ENCODE measurements at regions not wholly inside any gene's neighbourhood (a gene's known extent, or its start where the extent isn't known, plus 50 kb on each side); places are given as distances from the start of the nearest gene placed in this dataset.
"Not testable (repeated sequence)": the region's sequence is repeated elsewhere in the genome, so short reads cannot be mapped to it uniquely, and the experiment has no call there.

- ATAC-seq: peak; percentile 69
- H3K79me2 ChIP-seq (ENCODE audit: control insufficient read depth, insufficient read depth, low read length); intact Hi-C loops (cut with micrococcal nuclease; ENCODE audit: unreplicated experiment): not testable (repeated sequence)
Observed at GRCh38 chrX:3824008-3824407, 110.6 kb upstream of the PRKX start.

GRCh38 chrX:3820167-3820566 lies 106.7 kb upstream of the PRKX start:
- 85% methylated on average over 4 of the region's 4 CpGs for WGBS (ENCODE audit: insufficient coverage, insufficient replicate concordance, low lambda C conversion rate, missing lambda C conversion rate)
- no peak overlapping the region for H3K27ac ChIP-seq (ENCODE audit: control insufficient read depth, insufficient read depth)
- H3K4me2 ChIP-seq (ENCODE audit: control insufficient read depth, insufficient read depth): no peak overlapping the region
- no peak for ATAC-seq
- in situ Hi-C loops (cut with MboI): loop anchor here (25.0 kb wide), 3 partner anchors 117 to 1842 kb away; partner anchors contain the start of gene ARSF
- TF ChIP-seq POLR2AphosphoS5 (IDR thresholded peaks at IDR 0.05; ENCODE audit: low read length) (peak; percentile 26; the same call in 1 of the 2 replicates), CTCF (IDR thresholded peaks at IDR 0.05 in 2 of 3, conservative IDR thresholded peaks at IDR 0.05 in 1 of 3; ENCODE audit: control insufficient read depth in 2 of 3, extremely low read depth in 1 of 3, insufficient read depth in 1 of 3, low read depth in 3 of 3, low read length in 3 of 3) (no peak), RUNX3 (IDR thresholded peaks at IDR 0.05; ENCODE audit: low read length) (no peak), RBBP5 (conservative IDR thresholded peaks at IDR 0.05) (no peak), E2F4 (IDR thresholded peaks at IDR 0.05; ENCODE audit: low read depth, low read length) (no peak), KDM1A (IDR thresholded peaks at IDR 0.05; ENCODE audit: borderline replicate concordance) (no peak), CREB1 (IDR thresholded peaks at IDR 0.05; ENCODE audit: low read depth) (no peak)
- ChIA-PET RAD21 (ENCODE audit: unreplicated experiment) (no interaction called here), POLR2A (no interaction called here), SMC1A (ENCODE audit: uncharacterized antibody, unreplicated experiment) (no interaction called here), CTCF (interaction anchor here (1.1 to 1.6 kb wide), 2 partner anchors 9 to 168 kb away, joined by 3 to 7 read pairs; no protein-coding TSS in a partner anchor)
- H3K27me3 ChIP-seq (replicated peaks in 1 of 2; ENCODE audit: control insufficient read depth in 2 of 2, insufficient read depth in 2 of 2, low read length in 1 of 2): no peaks in the 10 kb centered on the region
- no peaks in the 10 kb centered on the region for H3K9me3 ChIP-seq (replicated peaks; ENCODE audit: control insufficient read depth, insufficient read depth, low read length)
- H3K4me3 ChIP-seq: no peak overlapping the region
- intact Hi-C loops (cut with micrococcal nuclease; ENCODE audit: unreplicated experiment): no loop called here
- no peak overlapping the region for H2AFZ ChIP-seq (ENCODE audit: control insufficient read depth, low read depth, low read length)
- FAIRE-seq: no peak
- peaks cover 0 to 4% of the 10 kb centered on the region in 2 experiments; a peak in 3 of 4 replicates for H3K36me3 ChIP-seq (ENCODE audit: control insufficient read depth in 2 of 2, insufficient read depth in 2 of 2, low read length in 1 of 2)
- H3K79me2 ChIP-seq (ENCODE audit: control insufficient read depth, insufficient read depth, low read length): peaks cover 5% of the 10 kb centered on the region
- no peaks in the 10 kb centered on the region for H4K20me1 ChIP-seq (ENCODE audit: control insufficient read depth, insufficient read depth)
- no peak for DNase-seq (ENCODE audit: low read depth, low spot score)
- no TSS peak for BruUV-seq (replicated peaks)
- H3K9ac ChIP-seq (ENCODE audit: control insufficient read depth, insufficient read depth, low read length): no peak overlapping the region
- H3K4me1 ChIP-seq (ENCODE audit: control insufficient read depth, insufficient read depth, low read length): peaks cover 2% of the 10 kb centered on the region; the same call in 1 of the 2 replicates

More at GRCh38 chrX:3824008-3824407, 110.6 kb upstream of the PRKX start:
- H4K20me1 ChIP-seq (ENCODE audit: control insufficient read depth, insufficient read depth); RAD21 ChIA-PET (ENCODE audit: unreplicated experiment); H3K9me3 ChIP-seq (replicated peaks; ENCODE audit: control insufficient read depth, insufficient read depth, low read length); H3K9ac ChIP-seq (ENCODE audit: control insufficient read depth, insufficient read depth, low read length); H3K4me1 ChIP-seq (ENCODE audit: control insufficient read depth, insufficient read depth, low read length); H3K4me3 ChIP-seq; H2AFZ ChIP-seq (ENCODE audit: control insufficient read depth, low read depth, low read length); H3K27me3 ChIP-seq (replicated peaks in 1 of 2; ENCODE audit: control insufficient read depth in 2 of 2, insufficient read depth in 2 of 2, low read length in 1 of 2); CTCF ChIA-PET; H3K27ac ChIP-seq (ENCODE audit: control insufficient read depth, insufficient read depth); SMC1A ChIA-PET (ENCODE audit: uncharacterized antibody, unreplicated experiment); FAIRE-seq; DNase-seq (ENCODE audit: low read depth, low spot score); POLR2A ChIA-PET; H3K4me2 ChIP-seq (ENCODE audit: control insufficient read depth, insufficient read depth); H3K36me3 ChIP-seq (ENCODE audit: control insufficient read depth in 2 of 2, insufficient read depth in 2 of 2, low read length in 1 of 2): not testable (repeated sequence)
- BruUV-seq (replicated peaks): TSS peak; percentile 45
- in situ Hi-C loops (cut with MboI): loop anchor here (25.0 kb wide), 3 partner anchors 113 to 1838 kb away; partner anchors contain the start of gene ARSF
- no CpG with 5 or more reads among the region's 5 CpGs for WGBS (ENCODE audit: insufficient coverage, insufficient replicate concordance, low lambda C conversion rate, missing lambda C conversion rate)

- H3K9me3 ChIP-seq (replicated peaks; ENCODE audit: control insufficient read depth, insufficient read depth, low read length); ATAC-seq; FAIRE-seq; H3K4me3 ChIP-seq; H4K20me1 ChIP-seq (ENCODE audit: control insufficient read depth, insufficient read depth); H3K9ac ChIP-seq (ENCODE audit: control insufficient read depth, insufficient read depth, low read length); RAD21 ChIA-PET (ENCODE audit: unreplicated experiment); H3K36me3 ChIP-seq (ENCODE audit: control insufficient read depth in 2 of 2, insufficient read depth in 2 of 2, low read length in 1 of 2); H2AFZ ChIP-seq (ENCODE audit: control insufficient read depth, low read depth, low read length); DNase-seq (ENCODE audit: low read depth, low spot score); intact Hi-C loops (cut with micrococcal nuclease; ENCODE audit: unreplicated experiment); H3K27ac ChIP-seq (ENCODE audit: control insufficient read depth, insufficient read depth); H3K79me2 ChIP-seq (ENCODE audit: control insufficient read depth, insufficient read depth, low read length); SMC1A ChIA-PET (ENCODE audit: uncharacterized antibody, unreplicated experiment); CTCF ChIA-PET; POLR2A ChIA-PET; H3K4me2 ChIP-seq (ENCODE audit: control insufficient read depth, insufficient read depth); H3K27me3 ChIP-seq (replicated peaks in 1 of 2; ENCODE audit: control insufficient read depth in 2 of 2, insufficient read depth in 2 of 2, low read length in 1 of 2): not testable (repeated sequence)
- 100% methylated on average over 5 of the region's 5 CpGs for WGBS (ENCODE audit: insufficient coverage, insufficient replicate concordance, low lambda C conversion rate, missing lambda C conversion rate)
- in situ Hi-C loops (cut with MboI): loop anchor here (25.0 kb wide), 3 partner anchors 120 to 1845 kb away; partner anchors contain the start of gene ARSF
- TSS peak; percentile 52 for BruUV-seq (replicated peaks)
- H3K4me1 ChIP-seq (ENCODE audit: control insufficient read depth, insufficient read depth, low read length): peaks cover 13% of the 10 kb centered on the region
Observed at GRCh38 chrX:3817480-3817879, 104.0 kb upstream of the PRKX start.

Measured in GM12878 (cell line).